Liver (tissue), 7 donors: ENCODE measurements at regions not wholly inside any gene's neighbourhood (a gene's known extent, or its start where the extent isn't known, plus 50 kb on each side); places are given as distances from the start of the nearest gene placed in this dataset.
"Not testable (repeated sequence)": the region's sequence is repeated elsewhere in the genome, so short reads cannot be mapped to it uniquely, and the experiment has no call there.

Experiments used
- DNase-seq: peaks from one replicate; pipeline ENCODE4 v3.0.0-alpha.2; 2017; ENCODE audit warnings: low spot score
- H3K27ac ChIP-seq, 2 donors: one replicate each; pipeline ENCODE4 v1.7.0; 2013; ENCODE audit warnings: inconsistent platforms in 2 of 2, low read length in 2 of 2, control low read depth in 1 of 2, low read depth in 1 of 2, mild to moderate bottlenecking in 1 of 2
- H3K27me3 ChIP-seq, 4 donors: one replicate each; pipeline versions ENCODE4 v1.6.1 to v1.7.0; 2013; ENCODE audit warnings: low read length in 3 of 4, inconsistent platforms in 1 of 4, mild to moderate bottlenecking in 1 of 4, moderate library complexity in 1 of 4; ENCODE audit not compliant: control insufficient read depth in 4 of 4, insufficient read depth in 4 of 4
- H3K36me3 ChIP-seq, 4 donors: one replicate each; pipeline versions ENCODE4 v1.6.1 to v1.7.0; 2013; ENCODE audit warnings: low read length in 3 of 4, mild to moderate bottlenecking in 3 of 4, low read depth in 1 of 4, moderate library complexity in 1 of 4; ENCODE audit not compliant: control insufficient read depth in 4 of 4, insufficient read depth in 3 of 4
- H3K4me1 ChIP-seq, 4 donors: one replicate each; pipeline versions ENCODE4 v1.6.1 to v1.7.0; 2013; ENCODE audit warnings: low read length in 3 of 4, mild to moderate bottlenecking in 3 of 4, moderate library complexity in 1 of 4; ENCODE audit not compliant: control insufficient read depth in 4 of 4, insufficient read depth in 4 of 4
- H3K4me3 ChIP-seq, 3 donors: one replicate each; pipeline versions ENCODE4 v1.6.1 to v1.7.0; 2013; ENCODE audit warnings: low read length in 3 of 3, control low read depth in 1 of 3, low read depth in 1 of 3, mild to moderate bottlenecking in 1 of 3
- H3K9ac ChIP-seq, 2 donors: one replicate each; pipeline ENCODE4 v1.7.0; 2013; ENCODE audit warnings: low read length in 2 of 2, mild to moderate bottlenecking in 2 of 2, moderate library complexity in 2 of 2, control low read depth in 1 of 2, low read depth in 1 of 2
- H3K9me3 ChIP-seq, 4 donors: one replicate each; pipeline versions ENCODE4 v1.6.1 to v1.7.0; 2013; ENCODE audit warnings: low read length in 3 of 4; ENCODE audit not compliant: control insufficient read depth in 4 of 4
- FOXA2 ChIP-seq: IDR thresholded peaks from 2 replicates; pipeline ENCODE4 v1.6.1; 2016; ENCODE audit warnings: antibody characterized with exemption
- GABPA ChIP-seq, 2 donors: IDR thresholded peaks in 1 of 2; conservative IDR thresholded peaks in 1 of 2; 2 replicates each; pipeline ENCODE4 v1.6.1; 2016; ENCODE audit warnings: antibody characterized with exemption in 2 of 2, mild to moderate bottlenecking in 1 of 2, moderate library complexity in 1 of 2
- HNF4A ChIP-seq, 2 donors: conservative IDR thresholded peaks; 2 replicates each; pipeline ENCODE4 v1.6.1; 2016; ENCODE audit warnings: antibody characterized with exemption in 2 of 2, mild to moderate bottlenecking in 2 of 2
- HNF4G ChIP-seq: IDR thresholded peaks from 2 replicates; pipeline ENCODE4 v1.6.1; 2016; ENCODE audit warnings: antibody characterized with exemption
- JUND ChIP-seq, 2 donors: IDR thresholded peaks; 2 replicates each; pipeline ENCODE4 v1.6.1; 2016; ENCODE audit warnings: antibody characterized with exemption in 2 of 2
- NR2F2 ChIP-seq: IDR thresholded peaks from 2 replicates; pipeline ENCODE4 v1.6.1; 2016; ENCODE audit warnings: antibody characterized with exemption
- RAD21 ChIP-seq, 2 donors: IDR thresholded peaks; 2 replicates each; pipeline ENCODE4 v1.6.1; 2016; ENCODE audit warnings: antibody characterized with exemption in 2 of 2, mild to moderate bottlenecking in 2 of 2
- REST ChIP-seq: IDR thresholded peaks from 2 replicates; pipeline ENCODE4 v1.6.1; 2016; ENCODE audit warnings: antibody characterized with exemption, mild to moderate bottlenecking
- SP1 ChIP-seq: IDR thresholded peaks from 2 replicates; pipeline ENCODE4 v1.6.1; 2018; ENCODE audit warnings: antibody characterized with exemption, mild to moderate bottlenecking
- YY1 ChIP-seq: IDR thresholded peaks from 2 replicates; pipeline ENCODE4 v1.6.1; 2016; ENCODE audit warnings: antibody characterized with exemption, mild to moderate bottlenecking
- ZBTB33 ChIP-seq: IDR thresholded peaks from 2 replicates; pipeline ENCODE4 v1.6.1; 2016; ENCODE audit warnings: antibody characterized with exemption
- WGBS: extraction: QIAGEN DNeasy Blood & Tissue Kit; methylation state at CpG from one replicate; pipeline ENCODE4 v1.1.7; 2013; 5-methylcytosine and 5-hydroxymethylcytosine counted together
- donor health status: healthy.
- donor health status: healthy.
- donor health status: healthy.
- donor health status: healthy.

- no peak overlapping the region for H3K9ac ChIP-seq
- WGBS, result 63% methylated on average over 4 of the region's 4 CpGs
- no peaks in the 10 kb centered on the region for H3K4me1 ChIP-seq
- no peak for DNase-seq
- H3K4me3 ChIP-seq, result no peak overlapping the region
- H3K9me3 ChIP-seq, result no peaks in the 10 kb centered on the region
- H3K27me3 ChIP-seq, result no peaks in the 10 kb centered on the region
- TF ChIP-seq FOXA2 (no peak), ZBTB33 (no peak), NR2F2 (no peak), GABPA (IDR thresholded peaks at IDR 0.05 in 1 of 2, conservative IDR thresholded peaks at IDR 0.05 in 1 of 2) (no peak), HNF4A (conservative IDR thresholded peaks at IDR 0.05) (no peak), REST (no peak), HNF4G (no peak), SP1 (no peak), RAD21 (IDR thresholded peaks at IDR 0.05) (no peak), YY1 (no peak), JUND (IDR thresholded peaks at IDR 0.05) (no peak)
- no peak overlapping the region for H3K27ac ChIP-seq
- H3K36me3 ChIP-seq, result no peaks in the 10 kb centered on the region
Measured at GRCh38 chr4:60422439-60422838, 777.7 kb upstream of the ADGRL3 start.

GRCh38 chr4:60423573-60424184 lies 776.4 kb upstream of the ADGRL3 start:
- DNase-seq, H3K36me3 ChIP-seq: not testable (repeated sequence)

DNA sequence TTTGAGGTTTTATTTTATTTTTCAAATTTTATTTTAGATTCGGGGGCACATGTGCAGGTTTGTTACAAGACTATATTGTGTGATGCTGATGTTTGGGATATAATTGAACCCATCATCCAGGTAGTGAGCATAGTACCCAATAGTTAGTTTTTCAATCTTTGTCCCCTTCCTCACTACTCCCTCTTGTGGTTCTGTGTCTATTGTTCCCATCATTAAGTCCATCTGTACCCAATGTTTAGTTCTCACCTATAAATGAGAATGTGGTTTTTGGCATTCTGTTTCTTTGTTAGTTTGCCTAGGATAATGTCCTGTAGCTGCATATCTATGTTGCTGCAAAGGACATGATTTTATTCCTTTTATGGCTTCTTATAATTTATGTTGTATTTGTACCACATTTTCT lies 767.2 kb upstream of the ADGRL3 start:
- DNase-seq, result no peak
- WGBS, result 65% methylated on average over 1 of the region's 1 CpG
- Histone ChIP-seq H3K9ac (no peak overlapping the region), H3K27ac (no peak overlapping the region), H3K9me3 (no peaks in the 10 kb centered on the region), H3K4me1 (no peaks in the 10 kb centered on the region), H3K27me3 (no peaks in the 10 kb centered on the region), H3K36me3 (no peaks in the 10 kb centered on the region), H3K4me3 (no peak overlapping the region)
- TF ChIP-seq YY1, result no peak

More at GRCh38 chr4:60423573-60424184, 776.4 kb upstream of the ADGRL3 start:
- not testable (repeated sequence) for H3K4me1 ChIP-seq, H3K9ac ChIP-seq, H3K9me3 ChIP-seq, H3K4me3 ChIP-seq, H3K27ac ChIP-seq, H3K27me3 ChIP-seq
